GM21576 (cell line): ENCODE measurements at regions not wholly inside any gene's neighbourhood (a gene's known extent, or its start where the extent isn't known, plus 50 kb on each side); places are given as distances from the start of the nearest gene placed in this dataset.
A peak's percentile ranks its signal among the peaks of the same experiment; 100 is the strongest.

ENCODE experiments used
- ATAC-seq: cut with Tn5 transposase; IDR thresholded peaks from one replicate; pipeline ENCODE4 v1.9.1; 2021; ENCODE audit warnings: mild to moderate bottlenecking, moderate library complexity; ENCODE audit not compliant: unreplicated experiment

- ATAC-seq: no peak
These were observed 411.8 kb downstream of the PLPP3 start for GRCh38 chr1:56167596-56167995.

- ATAC-seq: no peak
These were observed 418.5 kb downstream of the PLPP3 start for GRCh38 chr1:56160773-56161315.

- ATAC-seq: no peak
These were observed 422.1 kb downstream of the PLPP3 start for GRCh38 chr1:56156971-56157876.

- ATAC-seq: no peak
These were observed 426.1 kb downstream of the PLPP3 start for GRCh38 chr1:56153276-56153675.

- no peak for ATAC-seq
These were observed 426.7 kb downstream of the PLPP3 start for GRCh38 chr1:56152635-56153034.

GRCh38 chr1:56151402-56151801 is 428.0 kb downstream of the PLPP3 start:
- ATAC-seq: no peak

GRCh38 chr1:56150441-56151215 is 428.7 kb downstream of the PLPP3 start:
- no peak for ATAC-seq

GRCh38 chr1:56149761-56150160 is 429.6 kb downstream of the PLPP3 start:
- no peak for ATAC-seq

- no peak for ATAC-seq
These were observed 430.8 kb downstream of the PLPP3 start for GRCh38 chr1:56148326-56149193.

GRCh38 chr1:56147459-56147858 is 431.9 kb downstream of the PLPP3 start:
- ATAC-seq: no peak

GRCh38 chr1:56147034-56147433 is 432.3 kb downstream of the PLPP3 start:
- no peak for ATAC-seq

GRCh38 chr1:56146449-56146848 is 432.9 kb downstream of the PLPP3 start:
- no peak for ATAC-seq

GRCh38 chr1:56145581-56145980 is 433.8 kb downstream of the PLPP3 start:
- no peak for ATAC-seq

GRCh38 chr1:56142301-56142700 is 437.1 kb downstream of the PLPP3 start:
- no peak for ATAC-seq

GRCh38 chr1:56139836-56140235 is 439.5 kb downstream of the PLPP3 start:
- ATAC-seq: no peak

GRCh38 chr1:56137521-56138505 is 441.6 kb downstream of the PLPP3 start:
- no peak for ATAC-seq

- ATAC-seq: no peak
These were observed 442.3 kb downstream of the PLPP3 start for GRCh38 chr1:56137090-56137489.

GRCh38 chr1:56135864-56136147 is 443.6 kb downstream of the PLPP3 start:
- ATAC-seq: no peak

GRCh38 chr1:56135069-56135863 is 444.1 kb downstream of the PLPP3 start:
- ATAC-seq: peak; percentile 45
